IMR-90 (cell line): ENCODE measurements at regions not wholly inside any gene's neighbourhood (a gene's known extent, or its start where the extent isn't known, plus 50 kb on each side); places are given as distances from the start of the nearest gene placed in this dataset.

Experiments
- ATAC-seq: fragments of 200-7000 bp; cut with Tn5 transposase; 2 replicates; pipeline ENCODE4 v1.9.1; 2020; ENCODE audit warnings: low read depth, mild to moderate bottlenecking, moderate library complexity
- BruUV-seq: library from RNA; stranded (reverse); fragments of 400-500 nt; replicated peaks from 2 replicates; lab custom pipeline; 2021; lab: Mats Ljungman, UMichigan
- CTCF ChIA-PET: fragments of 300-600 bp; formaldehyde crosslinking; extraction: SDS; loops from one replicate; lab custom pipeline; 2021; ENCODE audit warnings: antibody characterized with exemption; lab: Yijun Ruan, JAX
- POLR2A ChIA-PET: fragments of 300-600 bp; sonication (Branson Sonifier 250); formaldehyde crosslinking; loops from one replicate; lab custom pipeline; 2022; ENCODE audit warnings: antibody characterized with exemption; ENCODE audit not compliant: unreplicated experiment; lab: Charles Lee
- DNase-seq: peaks from one replicate; pipeline ENCODE4 v3.0.0; 2013
- H2AFZ ChIP-seq: replicated peaks from 2 replicates; pipeline ENCODE3; 2013; ENCODE audit warnings: low read length, mild to moderate bottlenecking; ENCODE audit not compliant: poor library complexity
- H2AK5ac ChIP-seq: 2 replicates; pipeline ENCODE4 v1.6.1; 2013; ENCODE audit warnings: low read depth, low read length, inconsistent platforms
- H2AK9ac ChIP-seq: replicated peaks from 2 replicates; pipeline ENCODE3; 2013; ENCODE audit warnings: mild to moderate bottlenecking, low read depth, low read length, moderate library complexity; ENCODE audit not compliant: poor library complexity
- H2BK120ac ChIP-seq: 2 replicates; pipeline ENCODE4 v1.6.1; 2013; ENCODE audit warnings: low read depth, low read length, inconsistent platforms
- H2BK15ac ChIP-seq: 3 replicates; pipeline ENCODE4 v1.6.1; 2013; ENCODE audit warnings: low read depth, low read length, inconsistent platforms
- H2BK20ac ChIP-seq: 2 replicates; pipeline ENCODE4 v1.6.1; 2013; ENCODE audit warnings: low read depth, mild to moderate bottlenecking, inconsistent platforms, low read length, moderate library complexity
- H2BK5ac ChIP-seq: 2 replicates; pipeline ENCODE4 v1.6.1; 2013; ENCODE audit warnings: mild to moderate bottlenecking, low read depth, low read length, inconsistent platforms; ENCODE audit not compliant: poor library complexity, severe bottlenecking
- H3K14ac ChIP-seq: replicated peaks from 2 replicates; pipeline ENCODE4 v1.6.1; 2013; ENCODE audit warnings: low read depth, low read length, inconsistent platforms
- H3K18ac ChIP-seq: 2 replicates; pipeline ENCODE4 v1.6.1; 2013; ENCODE audit warnings: low read depth, low read length, control low read depth
- H3K23ac ChIP-seq: 2 replicates; pipeline ENCODE4 v1.6.1; 2013; ENCODE audit warnings: low read depth, low read length, inconsistent platforms
- H3K27ac ChIP-seq: 2 replicates; pipeline ENCODE4 v1.5.1; 2013; ENCODE audit warnings: mild to moderate bottlenecking, control low read depth, low read length; ENCODE audit not compliant: insufficient read depth
- H3K27me3 ChIP-seq: 2 replicates; pipeline ENCODE4 v1.6.1; 2013; ENCODE audit warnings: low read length; ENCODE audit not compliant: control insufficient read depth, insufficient read depth
- H3K36me3 ChIP-seq: 2 replicates; pipeline ENCODE4 v1.6.1; 2013; ENCODE audit warnings: low read length, mixed read lengths; ENCODE audit not compliant: control insufficient read depth, insufficient read depth
- H3K4ac ChIP-seq: 2 replicates; pipeline ENCODE4 v1.6.1; 2013; ENCODE audit warnings: low read depth, low read length, inconsistent platforms
- H3K4me1 ChIP-seq: 2 replicates; pipeline ENCODE4 v1.6.1; 2013; ENCODE audit warnings: low read length, mixed read lengths; ENCODE audit not compliant: control insufficient read depth, insufficient read depth
- H3K4me2 ChIP-seq: 2 replicates; pipeline ENCODE4 v1.6.1; 2013; ENCODE audit warnings: low read depth, mild to moderate bottlenecking, control low read depth, low read length, moderate library complexity
- H3K4me3 ChIP-seq: 2 replicates; pipeline ENCODE4 v1.5.1; 2013; ENCODE audit warnings: low read depth, mild to moderate bottlenecking, control low read depth, low read length, moderate library complexity; ENCODE audit not compliant: insufficient read depth
- H3K56ac ChIP-seq: 2 replicates; pipeline ENCODE4 v1.6.1; 2013; ENCODE audit warnings: low read length, inconsistent platforms; ENCODE audit not compliant: insufficient read depth; ENCODE audit errors: extremely low read depth
- H3K79me1 ChIP-seq, 2 experiments: 2 replicates each; pipeline ENCODE4 v1.6.1; 2013; ENCODE audit warnings: low read length in 2 of 2, inconsistent platforms in 1 of 2, low read depth in 1 of 2
- H3K9ac ChIP-seq: 2 replicates; pipeline ENCODE4 v1.6.1; 2013; ENCODE audit warnings: low read depth, low read length, control low read depth
- H3K9me1 ChIP-seq: 2 replicates; pipeline ENCODE4 v1.6.1; 2013; ENCODE audit warnings: low read length, inconsistent platforms; ENCODE audit not compliant: insufficient read depth
- H3K9me3 ChIP-seq: 2 replicates; pipeline ENCODE4 v1.6.1; 2013; ENCODE audit warnings: low read length; ENCODE audit not compliant: control insufficient read depth, insufficient read depth
- H4K20me1 ChIP-seq: 2 replicates; pipeline ENCODE4 v1.6.1; 2013; ENCODE audit warnings: low read length, inconsistent platforms; ENCODE audit not compliant: insufficient read depth
- H4K5ac ChIP-seq: 2 replicates; pipeline ENCODE4 v1.6.1; 2013; ENCODE audit warnings: mild to moderate bottlenecking, low read depth, low read length, control low read depth
- H4K8ac ChIP-seq, 2 experiments: 2 replicates each; pipeline ENCODE4 v1.6.1; 2013; ENCODE audit warnings: low read depth in 2 of 2, low read length in 2 of 2, control low read depth in 1 of 2, inconsistent platforms in 1 of 2
- H4K91ac ChIP-seq: 2 replicates; pipeline ENCODE4 v1.6.1; 2013; ENCODE audit warnings: low read depth, low read length, inconsistent platforms; ENCODE audit not compliant: insufficient read depth
- MAFK ChIP-seq: IDR thresholded peaks from 2 replicates; pipeline ENCODE4 v1.6.1; 2012; ENCODE audit warnings: low read depth, low read length, improper control_type of control experiment
- SMC3 ChIP-seq: fragments of 150-350 bp; IDR thresholded peaks from 2 replicates; pipeline ENCODE4 v1.6.1; 2016; ENCODE audit warnings: low read depth, mild to moderate bottlenecking, antibody characterized with exemption, low read length, moderate library complexity
- WGBS, 2 experiments: methylation state at CpG; one replicate each; pipeline versions ENCODE4 v1.1.5 to v1.1.7; 2013; ENCODE audit warnings: missing lambda C conversion rate in 2 of 2; ENCODE audit not compliant: insufficient read length in 1 of 2; ENCODE audit errors: extremely low coverage in 2 of 2; 5-methylcytosine and 5-hydroxymethylcytosine counted together
- dilution Hi-C: fragments of 300-500 bp; cut with HindIII; formaldehyde crosslinking; loops from one replicate; pipeline ENCODE4 v1.14.3; 2018; ENCODE audit warnings: low sequenced_read_pairs; ENCODE audit not compliant: unreplicated experiment
- in situ Hi-C: fragments of 300-500 bp; cut with MboI; formaldehyde crosslinking; loops from 3 replicates; pipeline ENCODE4 v1.14.3; 2019; ENCODE audit warnings: low sequenced_read_pairs, inconsistent platforms, mixed read lengths
- intact Hi-C: fragments of 100-400 bp; cut with micrococcal nuclease; formaldehyde crosslinking; loops from 2 replicates; pipeline ENCODE4 v1.10.0; 2022

DNA sequence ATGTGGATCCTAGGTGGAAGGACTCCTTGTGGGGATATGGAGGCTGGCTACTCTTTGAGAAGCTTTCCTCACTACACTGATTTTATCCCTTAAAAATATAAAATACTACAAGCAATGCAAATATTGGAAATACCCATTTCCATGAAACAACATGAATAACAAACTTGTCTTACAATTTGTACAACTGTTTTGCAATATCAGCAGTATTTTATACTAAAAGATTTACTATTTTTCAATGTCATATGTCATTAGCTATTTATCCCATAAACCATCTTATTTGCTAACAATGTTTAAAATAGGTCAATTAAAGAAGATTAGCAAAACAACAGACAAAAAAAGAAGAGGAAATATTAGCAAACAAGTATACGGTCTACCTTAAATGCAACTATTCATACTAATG, 1674.1 kb downstream of the PCDH7 start:
- H3K4me3 ChIP-seq = no peak overlapping the region
- no peak overlapping the region for H2BK15ac ChIP-seq
- H2AK5ac ChIP-seq = no peak overlapping the region
- ChIA-PET CTCF (no interaction called here), POLR2A (no interaction called here)
- H4K91ac ChIP-seq = no peak overlapping the region
- H3K9me1 ChIP-seq = no peaks in the 10 kb centered on the region
- H3K9me3 ChIP-seq = 0 out of 2 replicates have a peak, but pooled peaks cover 2% of the 10 kb centered on the region
- no peaks in the 10 kb centered on the region for H4K20me1 ChIP-seq
- H3K36me3 ChIP-seq = no peaks in the 10 kb centered on the region
- no peak overlapping the region for H3K4ac ChIP-seq
- in situ Hi-C loops = no loop called here
- TF ChIP-seq MAFK = peak; percentile 94
- TF ChIP-seq SMC3 = no peak
- dilution Hi-C loops = no loop called here
- WGBS, 2 experiments = no CpG with 5 or more reads among the region's 1 CpG
- intact Hi-C loops = no loop called here
- H3K4me1 ChIP-seq = no peaks in the 10 kb centered on the region
- H3K18ac ChIP-seq = no peak overlapping the region
- no peak overlapping the region for H4K8ac ChIP-seq
- no peak overlapping the region for H2BK5ac ChIP-seq
- H2BK20ac ChIP-seq = no peak overlapping the region
- no peak for DNase-seq
- no peak overlapping the region for H3K14ac ChIP-seq
- H2AK9ac ChIP-seq = no peak overlapping the region
- H2AFZ ChIP-seq = no peak overlapping the region
- no peak overlapping the region for H2BK120ac ChIP-seq
- BruUV-seq = no TSS peak
- no peak for ATAC-seq
- H3K27me3 ChIP-seq = no peaks in the 10 kb centered on the region
- H3K56ac ChIP-seq = no peak overlapping the region
- no peak overlapping the region for H3K27ac ChIP-seq
- H3K23ac ChIP-seq = no peak overlapping the region
- no peak overlapping the region for H3K9ac ChIP-seq
- H3K79me1 ChIP-seq = no peaks in the 10 kb centered on the region
- H4K5ac ChIP-seq = no peak overlapping the region
- H3K4me2 ChIP-seq = no peak overlapping the region
